COLO829 (cell line): ENCODE measurements at regions not wholly inside any gene's neighbourhood (a gene's known extent, or its start where the extent isn't known, plus 50 kb on each side); places are given as distances from the start of the nearest gene placed in this dataset.
A peak's percentile ranks its signal among the peaks of the same experiment; 100 is the strongest.

Experiments used
- DNase-seq: peaks from one replicate; pipeline ENCODE4 v3.0.0; 2012; ENCODE audit warnings: low spot score

GRCh38 chr7:46982928-46983327, 599.0 kb downstream of the TNS3 start:
- no peak for DNase-seq

- DNase-seq = no peak
These were observed 602.5 kb downstream of the TNS3 start for GRCh38 chr7:46979439-46979838.

GRCh38 chr7:46975493-46975892, 606.4 kb downstream of the TNS3 start:
- no peak for DNase-seq

- no peak for DNase-seq
These were observed 609.7 kb downstream of the TNS3 start for GRCh38 chr7:46972205-46972604.

- no peak for DNase-seq
These were observed 611.4 kb downstream of the TNS3 start for GRCh38 chr7:46970476-46970875.

GRCh38 chr7:46970131-46970430, 611.8 kb downstream of the TNS3 start:
- DNase-seq = no peak

GRCh38 chr7:46969303-46970130, 612.4 kb downstream of the TNS3 start:
- DNase-seq = no peak

GRCh38 chr7:46968003-46968402, 613.9 kb downstream of the TNS3 start:
- DNase-seq = no peak

- DNase-seq = no peak
These were observed 618.2 kb downstream of the TNS3 start for GRCh38 chr7:46963719-46964118.

- no peak for DNase-seq
These were observed 620.9 kb downstream of the TNS3 start for GRCh38 chr7:46960970-46961369.

GRCh38 chr7:46957195-46957594, 624.7 kb downstream of the TNS3 start:
- no peak for DNase-seq

- DNase-seq = no peak
These were observed 626.4 kb downstream of the TNS3 start for GRCh38 chr7:46955531-46955930.

GRCh38 chr7:46954181-46954580, 627.7 kb downstream of the TNS3 start:
- no peak for DNase-seq

- DNase-seq = no peak
These were observed 628.9 kb downstream of the TNS3 start for GRCh38 chr7:46953008-46953407.

GRCh38 chr7:46949270-46949931, 632.5 kb downstream of the TNS3 start:
- DNase-seq = no peak

GRCh38 chr7:46948716-46949115, 633.2 kb downstream of the TNS3 start:
- DNase-seq = peak; percentile 49

- no peak for DNase-seq
These were observed 636.6 kb downstream of the TNS3 start for GRCh38 chr7:46945328-46945727.

- DNase-seq = no peak
These were observed 637.9 kb downstream of the TNS3 start for GRCh38 chr7:46943996-46944395.

GRCh38 chr7:46942574-46942973, 639.3 kb downstream of the TNS3 start:
- no peak for DNase-seq

GRCh38 chr7:46940178-46940577, 641.7 kb downstream of the TNS3 start:
- DNase-seq = no peak

GRCh38 chr7:46939558-46939957, 642.4 kb downstream of the TNS3 start:
- no peak for DNase-seq

GRCh38 chr7:46939089-46939488, 642.8 kb downstream of the TNS3 start:
- no peak for DNase-seq

GRCh38 chr7:46937826-46938225, 644.1 kb downstream of the TNS3 start:
- no peak for DNase-seq
